ENCODE measurements at regions not wholly inside any gene's neighbourhood (a gene's known extent, or its start where the extent isn't known, plus 50 kb on each side); places are given as distances from the start of the nearest gene placed in this dataset.

DNA sequence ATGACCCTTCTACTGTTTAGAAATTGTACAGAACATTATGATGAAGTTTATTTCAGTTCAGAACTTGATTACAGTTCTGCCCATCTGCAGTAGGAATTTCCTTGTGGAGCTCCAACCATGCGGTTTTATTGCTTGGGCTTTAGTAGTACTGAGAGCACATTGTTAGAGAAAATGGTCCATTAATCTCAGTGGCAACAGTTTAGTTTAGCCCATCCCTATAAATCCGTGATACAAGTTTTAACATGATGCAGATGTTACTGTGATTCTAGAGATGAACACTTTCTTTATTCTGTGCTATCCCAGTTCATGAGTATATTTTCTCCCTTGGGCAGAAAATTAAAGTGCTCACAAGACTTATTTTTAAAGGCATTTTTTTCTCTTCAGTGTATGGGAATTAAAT is 84.8 kb upstream of the FZD8 start:
- TF ChIP-seq POLR2A (IDR thresholded peaks at IDR 0.05; ENCODE audit: low read depth, low read length) (no peak), FOS (IDR thresholded peaks at IDR 0.05; ENCODE audit: borderline replicate concordance, insufficient read depth, low read length) (no peak), POLR2AphosphoS5 (IDR thresholded peaks at IDR 0.05; ENCODE audit: insufficient read depth, low read depth, low read length) (no peak), EZH2 (IDR thresholded peaks at IDR 0.05; ENCODE audit: borderline replicate concordance, low read depth, low read length, severe bottlenecking) (no peak), MYC (IDR thresholded peaks at IDR 0.05; ENCODE audit: low read depth, low read length) (no peak)
- TF ChIP-seq, protein P1, sequence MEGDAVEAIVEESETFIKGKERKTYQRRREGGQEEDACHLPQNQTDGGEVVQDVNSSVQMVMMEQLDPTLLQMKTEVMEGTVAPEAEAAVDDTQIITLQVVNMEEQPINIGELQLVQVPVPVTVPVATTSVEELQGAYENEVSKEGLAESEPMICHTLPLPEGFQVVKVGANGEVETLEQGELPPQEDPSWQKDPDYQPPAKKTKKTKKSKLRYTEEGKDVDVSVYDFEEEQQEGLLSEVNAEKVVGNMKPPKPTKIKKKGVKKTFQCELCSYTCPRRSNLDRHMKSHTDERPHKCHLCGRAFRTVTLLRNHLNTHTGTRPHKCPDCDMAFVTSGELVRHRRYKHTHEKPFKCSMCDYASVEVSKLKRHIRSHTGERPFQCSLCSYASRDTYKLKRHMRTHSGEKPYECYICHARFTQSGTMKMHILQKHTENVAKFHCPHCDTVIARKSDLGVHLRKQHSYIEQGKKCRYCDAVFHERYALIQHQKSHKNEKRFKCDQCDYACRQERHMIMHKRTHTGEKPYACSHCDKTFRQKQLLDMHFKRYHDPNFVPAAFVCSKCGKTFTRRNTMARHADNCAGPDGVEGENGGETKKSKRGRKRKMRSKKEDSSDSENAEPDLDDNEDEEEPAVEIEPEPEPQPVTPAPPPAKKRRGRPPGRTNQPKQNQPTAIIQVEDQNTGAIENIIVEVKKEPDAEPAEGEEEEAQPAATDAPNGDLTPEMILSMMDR (IDR thresholded peaks at IDR 0.05; ENCODE audit: extremely low read depth in 1 of 2, insufficient read depth in 1 of 2, low read depth in 1 of 2, low read length in 2 of 2), result no peak
- TF ChIP-seq, protein P2, sequence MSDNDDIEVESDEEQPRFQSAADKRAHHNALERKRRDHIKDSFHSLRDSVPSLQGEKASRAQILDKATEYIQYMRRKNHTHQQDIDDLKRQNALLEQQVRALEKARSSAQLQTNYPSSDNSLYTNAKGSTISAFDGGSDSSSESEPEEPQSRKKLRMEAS (IDR thresholded peaks at IDR 0.05; ENCODE audit: insufficient read depth, insufficient read length), result no peak

All from endothelial cell of umbilical vein (primary cell).